Peyer's patch (tissue), 4 donors: ENCODE measurements at regions not wholly inside any gene's neighbourhood (a gene's known extent, or its start where the extent isn't known, plus 50 kb on each side); places are given as distances from the start of the nearest gene placed in this dataset.

Experiments used
- DNase-seq, 3 donors: peaks; one replicate each; pipeline ENCODE4 v3.0.0-alpha.2; 2017 to 2019
- H3K27ac ChIP-seq, 4 donors: fragments of 200-600 bp; sonication (generic); one replicate each; pipeline ENCODE4 v1.5.1; 2016 to 2019
- H3K27me3 ChIP-seq, 2 donors: fragments of 200-600 bp; sonication (generic); one replicate each; pipeline ENCODE4 v1.5.1; 2019
- H3K36me3 ChIP-seq, 3 donors: fragments of 200-600 bp; sonication (generic); one replicate each; pipeline ENCODE4 v1.5.1; 2016 to 2019
- H3K4me1 ChIP-seq, 4 donors: fragments of 200-600 bp; sonication (generic); one replicate each; pipeline ENCODE4 v1.5.1; 2016 to 2019
- H3K4me3 ChIP-seq, 4 donors: fragments of 200-600 bp; sonication (generic); 1 replicate in 3 of 4; 2 replicates in 1 of 4; pipeline ENCODE4 v1.5.1; 2016 to 2019; ENCODE audit warnings: mild to moderate bottlenecking in 1 of 4
- H3K9me3 ChIP-seq, 4 donors: fragments of 200-600 bp; sonication (generic); one replicate each; pipeline ENCODE4 v1.5.1; 2016 to 2019; ENCODE audit warnings: mild to moderate bottlenecking in 1 of 4
- POLR2A ChIP-seq, 2 donors: fragments of 450-650 bp; IDR thresholded peaks; one replicate each; pipeline ENCODE4 v1.5.1; 2017; ENCODE audit warnings: antibody characterized with exemption in 2 of 2, mild to moderate bottlenecking in 2 of 2, moderate library complexity in 2 of 2
- TF ChIP-seq, protein P1 (sequence below), 6 experiments: fragments of 450-650 bp in 4 of 6; fragments of 200-600 bp in 2 of 6; sonication (generic) in 1 of 6; IDR thresholded peaks; one replicate each; pipeline ENCODE4 v1.5.1; 2017 to 2019; ENCODE audit warnings: antibody characterized with exemption in 6 of 6, mild to moderate bottlenecking in 3 of 6, moderate library complexity in 1 of 6

DNA sequence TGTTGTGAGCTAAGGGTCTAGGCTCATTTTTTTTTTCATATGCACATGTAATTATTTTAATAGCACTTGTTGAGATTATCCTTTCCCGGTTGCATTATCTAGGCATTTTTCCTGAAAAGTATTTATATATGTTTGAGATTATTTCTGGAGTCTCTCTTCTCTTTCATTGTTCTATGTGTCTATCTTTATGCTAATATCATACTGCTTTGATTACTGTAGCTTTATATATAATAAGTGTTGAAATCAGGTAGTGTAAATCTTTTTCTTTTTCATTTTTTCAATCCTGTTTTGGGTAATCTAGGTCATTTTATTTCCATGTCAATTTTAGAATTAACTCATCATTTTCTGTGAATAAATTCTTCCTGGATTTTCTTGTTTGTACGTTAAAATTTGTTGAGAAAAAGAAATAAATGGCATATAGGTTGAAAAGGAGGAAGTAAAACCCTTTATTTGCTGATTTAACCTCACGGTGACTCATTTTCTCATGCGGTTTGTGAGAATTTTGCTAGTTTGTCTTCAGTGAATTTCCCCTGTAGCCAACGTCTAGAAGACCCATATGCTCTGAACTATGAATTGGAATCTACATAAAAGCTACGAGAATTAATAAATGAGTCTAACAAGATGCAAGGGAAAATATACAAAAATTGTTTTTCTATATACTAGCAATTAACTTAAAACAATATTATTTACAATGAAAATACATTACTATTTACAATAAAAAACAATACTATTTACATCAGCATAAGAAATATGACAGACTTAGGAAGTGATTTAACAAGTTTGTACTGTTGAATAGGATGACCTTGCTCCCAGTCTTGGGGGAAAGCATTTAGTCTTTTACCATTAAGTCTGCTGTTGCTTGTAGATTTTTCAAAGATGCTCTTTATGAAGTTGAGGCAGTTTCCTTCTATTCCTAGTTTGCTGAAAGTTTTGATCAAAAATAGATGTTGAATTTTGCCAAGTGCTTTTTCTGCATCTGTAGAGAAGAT, 105.0 kb downstream of the SNAPC1 start:
- no peak for TF ChIP-seq POLR2A (IDR thresholded peaks at IDR 0.05)
- TF ChIP-seq, protein P1, sequence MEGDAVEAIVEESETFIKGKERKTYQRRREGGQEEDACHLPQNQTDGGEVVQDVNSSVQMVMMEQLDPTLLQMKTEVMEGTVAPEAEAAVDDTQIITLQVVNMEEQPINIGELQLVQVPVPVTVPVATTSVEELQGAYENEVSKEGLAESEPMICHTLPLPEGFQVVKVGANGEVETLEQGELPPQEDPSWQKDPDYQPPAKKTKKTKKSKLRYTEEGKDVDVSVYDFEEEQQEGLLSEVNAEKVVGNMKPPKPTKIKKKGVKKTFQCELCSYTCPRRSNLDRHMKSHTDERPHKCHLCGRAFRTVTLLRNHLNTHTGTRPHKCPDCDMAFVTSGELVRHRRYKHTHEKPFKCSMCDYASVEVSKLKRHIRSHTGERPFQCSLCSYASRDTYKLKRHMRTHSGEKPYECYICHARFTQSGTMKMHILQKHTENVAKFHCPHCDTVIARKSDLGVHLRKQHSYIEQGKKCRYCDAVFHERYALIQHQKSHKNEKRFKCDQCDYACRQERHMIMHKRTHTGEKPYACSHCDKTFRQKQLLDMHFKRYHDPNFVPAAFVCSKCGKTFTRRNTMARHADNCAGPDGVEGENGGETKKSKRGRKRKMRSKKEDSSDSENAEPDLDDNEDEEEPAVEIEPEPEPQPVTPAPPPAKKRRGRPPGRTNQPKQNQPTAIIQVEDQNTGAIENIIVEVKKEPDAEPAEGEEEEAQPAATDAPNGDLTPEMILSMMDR (IDR thresholded peaks at IDR 0.05): no peak
- no peak for DNase-seq
- Histone ChIP-seq H3K36me3 (no peaks in the 10 kb centered on the region), H3K27ac (no peak overlapping the region), H3K4me1 (no peaks in the 10 kb centered on the region), H3K4me3 (no peak overlapping the region), H3K27me3 (no peaks in the 10 kb centered on the region), H3K9me3 (no peaks in the 10 kb centered on the region)

DNA sequence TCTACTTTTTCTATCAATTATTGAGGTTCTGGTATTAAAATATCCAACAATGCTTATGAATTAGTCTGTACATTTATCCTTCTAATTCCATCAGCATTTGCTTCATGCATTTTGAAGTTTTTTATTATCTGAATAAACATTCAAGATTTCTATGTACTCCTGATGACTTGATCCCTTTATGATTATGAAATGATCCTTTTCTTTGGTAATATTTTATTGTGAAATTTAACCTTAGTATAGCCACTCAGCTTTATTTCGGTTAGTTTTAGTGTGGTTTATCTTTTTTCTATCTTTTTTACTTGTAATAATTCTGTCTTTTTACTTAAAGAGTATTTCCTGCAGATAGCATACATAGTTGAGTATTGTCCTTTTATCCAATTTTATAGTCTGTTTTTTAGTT, 106.6 kb downstream of the SNAPC1 start:
- DNase-seq: no peak
- no peaks in the 10 kb centered on the region for H3K27me3 ChIP-seq
- H3K4me1 ChIP-seq: no peaks in the 10 kb centered on the region
- no peaks in the 10 kb centered on the region for H3K9me3 ChIP-seq
- TF ChIP-seq, protein P1 (IDR thresholded peaks at IDR 0.05): no peak
- TF ChIP-seq POLR2A (IDR thresholded peaks at IDR 0.05): no peak
- H3K36me3 ChIP-seq: no peaks in the 10 kb centered on the region
- H3K4me3 ChIP-seq: no peak overlapping the region
- no peak overlapping the region for H3K27ac ChIP-seq

DNA sequence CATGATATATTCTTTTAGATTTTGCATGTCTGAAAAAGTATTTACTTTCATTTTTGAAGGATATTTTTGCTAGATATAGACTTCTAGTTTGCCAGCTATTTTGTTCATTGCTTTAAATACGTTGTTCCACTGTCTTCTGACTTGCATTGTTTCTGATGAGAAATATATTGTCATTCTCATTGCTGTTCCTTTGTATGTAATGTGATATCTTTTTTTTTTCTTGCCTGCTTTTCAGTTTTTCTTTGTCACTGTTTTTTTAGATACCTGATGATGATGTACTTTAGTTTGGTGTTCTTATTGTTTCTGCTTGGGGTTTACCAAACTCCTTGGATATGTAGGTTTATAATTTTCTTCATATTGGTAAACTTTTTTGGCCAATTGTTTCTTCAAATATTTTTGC, 107.9 kb downstream of the SNAPC1 start:
- DNase-seq: no peak
- no peak overlapping the region for H3K27ac ChIP-seq
- TF ChIP-seq, protein P1 (IDR thresholded peaks at IDR 0.05): no peak
- TF ChIP-seq POLR2A (IDR thresholded peaks at IDR 0.05): no peak
- H3K9me3 ChIP-seq: no peaks in the 10 kb centered on the region
- no peaks in the 10 kb centered on the region for H3K4me1 ChIP-seq
- no peaks in the 10 kb centered on the region for H3K27me3 ChIP-seq
- no peaks in the 10 kb centered on the region for H3K36me3 ChIP-seq
- no peak overlapping the region for H3K4me3 ChIP-seq

DNA sequence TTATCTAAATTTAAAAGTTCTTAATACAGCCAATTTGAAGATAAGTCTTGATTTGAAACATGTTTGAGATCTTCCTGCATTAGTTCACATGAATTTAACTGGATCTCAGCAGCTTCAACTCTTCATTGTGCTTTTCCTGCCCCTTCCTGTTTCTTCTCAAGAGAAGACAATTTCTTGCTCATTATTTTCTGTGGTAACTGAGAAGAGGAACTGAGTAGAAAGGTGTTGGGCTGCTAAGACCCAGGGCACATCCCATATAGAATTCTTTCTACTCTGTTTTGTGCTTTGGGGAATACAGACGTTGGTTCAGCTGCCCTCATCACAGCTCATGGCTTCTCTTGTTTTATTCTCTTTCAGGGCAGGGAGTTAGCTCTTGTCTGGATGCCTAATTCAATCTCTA, 110.2 kb downstream of the SNAPC1 start:
- Histone ChIP-seq H3K4me1 (no peaks in the 10 kb centered on the region), H3K9me3 (no peaks in the 10 kb centered on the region), H3K27ac (no peak overlapping the region), H3K36me3 (no peaks in the 10 kb centered on the region), H3K4me3 (no peak overlapping the region), H3K27me3 (no peaks in the 10 kb centered on the region)
- no peak for DNase-seq
- no peak for TF ChIP-seq POLR2A (IDR thresholded peaks at IDR 0.05)
- TF ChIP-seq, protein P1 (IDR thresholded peaks at IDR 0.05): no peak

GRCh38 chr14:61875483-61875882, 113.3 kb downstream of the SNAPC1 start:
- H3K4me3 ChIP-seq: no peak overlapping the region
- no peaks in the 10 kb centered on the region for H3K4me1 ChIP-seq
- no peak overlapping the region for H3K27ac ChIP-seq
- no peaks in the 10 kb centered on the region for H3K27me3 ChIP-seq
- H3K9me3 ChIP-seq: no peaks in the 10 kb centered on the region
- H3K36me3 ChIP-seq: no peaks in the 10 kb centered on the region
- no peak for DNase-seq
- no peak for TF ChIP-seq POLR2A (IDR thresholded peaks at IDR 0.05)
- TF ChIP-seq, protein P1 (IDR thresholded peaks at IDR 0.05): no peak
